SK-N-SH (cell line): ENCODE measurements at regions not wholly inside any gene's neighbourhood (a gene's known extent, or its start where the extent isn't known, plus 50 kb on each side); places are given as distances from the start of the nearest gene placed in this dataset.

Experiments used
- CTCF ChIA-PET: fragments of 300-600, 350-600 bp; formaldehyde crosslinking; extraction: SDS; loops from one replicate; lab custom pipeline; 2021; lab: Yijun Ruan, JAX
- POLR2A ChIA-PET: fragments of 350-600 bp; sonication (Branson Sonifier 250); formaldehyde crosslinking; extraction: SDS; loops from one replicate; lab custom pipeline; 2020; ENCODE audit warnings: antibody characterized with exemption, inconsistent platforms; lab: Yijun Ruan, JAX
- DNase-seq: peaks from one replicate; pipeline ENCODE4 v3.0.0; 2012
- H2AFZ ChIP-seq: fragments of 200-600 bp; sonication (generic); 2 replicates; pipeline ENCODE4 v1.8.1; 2016; ENCODE audit warnings: antibody characterized with exemption, mild to moderate bottlenecking, low read depth
- H3F3A ChIP-seq: fragments of 200-600 bp; sonication (generic); replicated peaks from 2 replicates; pipeline ENCODE3; 2016; ENCODE audit warnings: antibody characterized with exemption, mild to moderate bottlenecking; ENCODE audit not compliant: insufficient read depth
- H3K27ac ChIP-seq, 2 experiments: fragments of 200-500 bp in 1 of 2; fragments of 200-600 bp in 1 of 2; sonication (Bioruptor generic) in 1 of 2; sonication (generic), shearing (Covaris generic) in 1 of 2; 2 replicates each; pipeline versions ENCODE4 v1.5.1 to v1.6.1; 2014 to 2016; ENCODE audit warnings: low read depth in 2 of 2, inconsistent platforms in 1 of 2, low read length in 1 of 2, mild to moderate bottlenecking in 1 of 2, mixed read lengths in 1 of 2
- H3K27me3 ChIP-seq: fragments of 200-600 bp; sonication (generic), shearing (Covaris generic); 2 replicates; pipeline ENCODE4 v1.6.1; 2016; ENCODE audit warnings: mixed run types; ENCODE audit not compliant: insufficient read depth
- H3K36me3 ChIP-seq, 2 experiments: fragments of 200-500 bp in 1 of 2; fragments of 200-600 bp in 1 of 2; sonication (Bioruptor generic) in 1 of 2; sonication (generic) in 1 of 2; replicated peaks in 1 of 2; 2 replicates each; pipeline versions ENCODE3 to v1.5.1; 2014 to 2016; ENCODE audit warnings: low read length in 1 of 2, mild to moderate bottlenecking in 1 of 2; ENCODE audit not compliant: insufficient read depth in 2 of 2, control insufficient read depth in 1 of 2
- H3K4me1 ChIP-seq, 2 experiments: fragments of 200-500 bp in 1 of 2; fragments of 200-600 bp in 1 of 2; sonication (Bioruptor generic) in 1 of 2; sonication (generic), shearing (Covaris generic) in 1 of 2; 2 replicates each; pipeline versions ENCODE4 v1.5.1 to v1.6.1; 2014 to 2016; ENCODE audit warnings: low read depth in 1 of 2, low read length in 1 of 2, mixed run types in 1 of 2; ENCODE audit not compliant: insufficient read depth in 2 of 2, control insufficient read depth in 1 of 2
- H3K4me2 ChIP-seq: fragments of 200-600 bp; sonication (generic), shearing (Covaris generic); 2 replicates; pipeline ENCODE4 v1.6.1; 2017; ENCODE audit warnings: mixed run types
- H3K4me3 ChIP-seq, 2 experiments: fragments of 200-500 bp in 1 of 2; fragments of 200-600 bp in 1 of 2; sonication (Bioruptor generic) in 1 of 2; sonication (generic), shearing (Covaris generic) in 1 of 2; 2 replicates each; pipeline versions ENCODE4 v1.5.1 to v1.8.1; 2014 to 2016; ENCODE audit warnings: low read depth in 2 of 2, inconsistent platforms in 1 of 2, low read length in 1 of 2, mild to moderate bottlenecking in 1 of 2, mixed read lengths in 1 of 2, moderate library complexity in 1 of 2
- H3K79me2 ChIP-seq: fragments of 200-600 bp; sonication (generic); 2 replicates; pipeline ENCODE4 v1.8.1; 2017; ENCODE audit warnings: mild to moderate bottlenecking; ENCODE audit not compliant: insufficient read depth
- H3K9ac ChIP-seq: fragments of 200-600 bp; sonication (generic); 2 replicates; pipeline ENCODE4 v1.6.1; 2017; ENCODE audit warnings: mixed run types
- H3K9me2 ChIP-seq: fragments of 200-600 bp; sonication (generic); 2 replicates; pipeline ENCODE4 v1.6.1; 2017; ENCODE audit warnings: mixed run types
- H3K9me3 ChIP-seq: fragments of 200-600 bp; sonication (generic); 2 replicates; pipeline ENCODE4 v1.6.1; 2017; ENCODE audit warnings: mixed run types, mild to moderate bottlenecking, moderate library complexity
- H4K20me1 ChIP-seq: fragments of 200-600 bp; sonication (generic); 2 replicates; pipeline ENCODE4 v1.6.1; 2017; ENCODE audit warnings: mild to moderate bottlenecking, mixed run types; ENCODE audit not compliant: insufficient read depth
- CHD2 ChIP-seq: fragments of 150-350 bp; IDR thresholded peaks from 2 replicates; pipeline ENCODE4 v1.6.1; 2018; ENCODE audit warnings: low read length; ENCODE audit not compliant: partially characterized antibody
- ELF1 ChIP-seq: IDR thresholded peaks from 2 replicates; pipeline ENCODE4 v1.4.0; 2012
- FOXJ3 ChIP-seq: sonication (generic); formaldehyde crosslinking; IDR thresholded peaks from 2 replicates; pipeline ENCODE4 v1.5.1; 2020; ENCODE audit warnings: mild to moderate bottlenecking, missing genetic modification reagents
- GATA2 ChIP-seq: sonication (generic); formaldehyde crosslinking; IDR thresholded peaks from 2 replicates; pipeline ENCODE4 v1.5.0; 2020; ENCODE audit warnings: mild to moderate bottlenecking, missing genetic modification reagents
- IRF3 ChIP-seq: fragments of 150-350 bp; IDR thresholded peaks from 2 replicates; pipeline ENCODE4 v1.6.1; 2016; ENCODE audit warnings: mild to moderate bottlenecking, low read depth, low read length
- JUND ChIP-seq: IDR thresholded peaks from 2 replicates; pipeline ENCODE4 v1.4.0; 2012
- MAX ChIP-seq: IDR thresholded peaks from 2 replicates; pipeline ENCODE4 v1.4.0; 2012; ENCODE audit warnings: low read depth
- MXI1 ChIP-seq: IDR thresholded peaks from 2 replicates; pipeline ENCODE4 v1.6.1; 2012; ENCODE audit warnings: mild to moderate bottlenecking, low read depth, low read length, improper control_type of control experiment
- NRF1 ChIP-seq: IDR thresholded peaks from 2 replicates; pipeline ENCODE4 v1.6.1; 2012; ENCODE audit warnings: low read depth, mild to moderate bottlenecking, low read length
- PBX3 ChIP-seq: IDR thresholded peaks from 2 replicates; pipeline ENCODE4; 2012
- POLR2AphosphoS5 ChIP-seq: IDR thresholded peaks from 2 replicates; pipeline ENCODE4 v1.6.1; 2012; ENCODE audit warnings: low read depth, low read length
- RAD21 ChIP-seq: IDR thresholded peaks from 2 replicates; pipeline ENCODE4 v1.6.1; 2012; ENCODE audit warnings: mild to moderate bottlenecking, low read length
- RFX5 ChIP-seq: IDR thresholded peaks from 2 replicates; pipeline ENCODE4 v1.6.1; 2012; ENCODE audit warnings: mild to moderate bottlenecking, improper control_type of control experiment, low read length
- RXRA ChIP-seq: IDR thresholded peaks from 2 replicates; pipeline ENCODE4 v1.4.0; 2012; ENCODE audit warnings: low read depth, mild to moderate bottlenecking, borderline replicate concordance
- SIN3A ChIP-seq: IDR thresholded peaks from 2 replicates; pipeline ENCODE4 v1.6.1; 2012; ENCODE audit warnings: low read depth, mild to moderate bottlenecking, low read length, moderate library complexity, borderline replicate concordance
- SMC3 ChIP-seq: IDR thresholded peaks from 2 replicates; pipeline ENCODE4 v1.6.1; 2012; ENCODE audit warnings: low read depth, low read length, improper control_type of control experiment
- TAF1 ChIP-seq: IDR thresholded peaks from 2 replicates; pipeline ENCODE4 v1.6.1; 2012; ENCODE audit warnings: low read depth, mild to moderate bottlenecking, low read length, moderate library complexity, borderline replicate concordance
- TCF12 ChIP-seq: IDR thresholded peaks from 2 replicates; pipeline ENCODE4 v1.4.0; 2012
- TEAD4 ChIP-seq: IDR thresholded peaks from 2 replicates; pipeline ENCODE4 v1.4.0; 2012; ENCODE audit warnings: mild to moderate bottlenecking, borderline replicate concordance; ENCODE audit not compliant: insufficient read depth
- USF1 ChIP-seq: IDR thresholded peaks from 2 replicates; pipeline ENCODE4 v1.4.0; 2012; ENCODE audit warnings: low read depth, borderline replicate concordance
- ZBTB33 ChIP-seq: IDR thresholded peaks from 2 replicates; pipeline ENCODE4 v1.4.0; 2012; ENCODE audit warnings: low read depth, borderline replicate concordance
- WGBS: methylation state at CpG from one replicate; pipeline ENCODE4 v1.1.6; 2017; ENCODE audit warnings: low lambda C conversion rate; 5-methylcytosine and 5-hydroxymethylcytosine counted together

GRCh38 chr22:22410677-22411076, 97.9 kb downstream of the ZNF280B start:
- no peaks in the 10 kb centered on the region for H3K79me2 ChIP-seq
- ChIA-PET CTCF (interaction anchor here (0.7 to 5.0 kb wide), 2 partner anchors 11 to 53 kb away, joined by 3 to 34 read pairs; no protein-coding TSS in a partner anchor), POLR2A (no interaction called here)
- H3K4me3 ChIP-seq, result no peak overlapping the region
- no peaks in the 10 kb centered on the region for H4K20me1 ChIP-seq
- H3K9me2 ChIP-seq, result no peaks in the 10 kb centered on the region
- H3K9ac ChIP-seq, result no peak overlapping the region
- H3K4me1 ChIP-seq, result no peaks in the 10 kb centered on the region
- no peaks in the 10 kb centered on the region for H3F3A ChIP-seq
- H3K27me3 ChIP-seq, result peaks cover 13% of the 10 kb centered on the region; the same call in 1 of the 2 replicates
- no peak overlapping the region for H2AFZ ChIP-seq
- DNase-seq, result no peak
- no peak overlapping the region for H3K4me2 ChIP-seq
- H3K9me3 ChIP-seq, result no peaks in the 10 kb centered on the region
- H3K27ac ChIP-seq, result no peak overlapping the region
- H3K36me3 ChIP-seq, result no peaks in the 10 kb centered on the region
- TF ChIP-seq GATA2 (CRISPR knock-in tag), result no peak
- TF ChIP-seq JUND, result no peak
- TF ChIP-seq, all 33 proteins: peak for 0
- 8% methylated on average over 3 of the region's 3 CpGs for WGBS

- DNase-seq, result no peak
- H3K27ac ChIP-seq, result no peak overlapping the region
- 0% methylated on average over 1 of the region's 1 CpG for WGBS
- H3K9me3 ChIP-seq, result no peaks in the 10 kb centered on the region
- no peak overlapping the region for H3K4me3 ChIP-seq
- no peaks in the 10 kb centered on the region; the same call in 1 of the 2 replicates for H3K27me3 ChIP-seq
- no peaks in the 10 kb centered on the region for H3K9me2 ChIP-seq
- H3K79me2 ChIP-seq, result no peaks in the 10 kb centered on the region
- H3K9ac ChIP-seq, result no peak overlapping the region
- TF ChIP-seq TEAD4 (no peak), SIN3A (no peak), SMC3 (no peak), NRF1 (no peak), CHD2 (no peak), RAD21 (no peak), MAX (no peak), PBX3 (no peak), POLR2AphosphoS5 (no peak), FOXJ3 (CRISPR knock-in tag) (no peak), TAF1 (no peak), RXRA (no peak), ZBTB33 (no peak), ELF1 (no peak), USF1 (no peak), TCF12 (no peak), IRF3 (no peak), MXI1 (no peak), RFX5 (no peak)
- CTCF ChIA-PET, result interaction anchor here (0.8 to 3.0 kb wide), 4 partner anchors 8 to 50 kb away, joined by 4 to 16 read pairs (median 9); no protein-coding TSS in a partner anchor
- no peak overlapping the region for H3K4me2 ChIP-seq
- no peaks in the 10 kb centered on the region for H4K20me1 ChIP-seq
- H3K36me3 ChIP-seq, result no peaks in the 10 kb centered on the region
- H3K4me1 ChIP-seq, result no peaks in the 10 kb centered on the region
- POLR2A ChIA-PET, result no interaction called here
- no peaks in the 10 kb centered on the region for H3F3A ChIP-seq
- H2AFZ ChIP-seq, result no peak overlapping the region
Observed at GRCh38 chr22:22414266-22414665, 94.3 kb downstream of the ZNF280B start.
